ENCODE measurements at regions not wholly inside any gene's neighbourhood (a gene's known extent, or its start where the extent isn't known, plus 50 kb on each side); places are given as distances from the start of the nearest gene placed in this dataset.

DNA sequence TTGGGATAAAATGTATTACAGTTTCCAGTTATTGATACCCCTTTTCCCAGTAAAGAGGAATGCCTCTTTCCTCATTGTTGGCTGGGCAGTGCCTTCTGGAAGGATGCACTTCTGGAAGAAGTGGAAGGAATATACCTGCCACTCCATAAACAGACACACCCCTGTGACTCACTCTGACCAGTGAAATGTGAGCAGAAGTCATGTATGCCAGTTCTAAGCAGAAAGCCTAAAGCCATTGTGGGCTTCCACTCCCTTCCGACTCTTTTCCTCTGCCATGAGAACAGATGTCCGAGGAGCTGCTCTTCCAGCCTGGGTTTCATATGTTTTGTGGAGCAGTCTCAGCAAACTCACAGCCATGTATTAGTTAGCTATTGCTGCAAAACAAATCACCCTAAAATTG lies 166.1 kb upstream of the SERP2 start:
- WGBS, 2 donors (ENCODE audit: low coverage in 1 of 2): 89 to 100% methylated on average over 2 of the region's 2 CpGs
- Histone ChIP-seq H3K4me1 (peaks cover 0 to 8% (median 0%) of the 10 kb centered on the region in 4 donors), H3K27me3 (no peaks in the 10 kb centered on the region), H3K27ac (no peak overlapping the region), H3K36me3 (no peaks in the 10 kb centered on the region), H3K9me3 (peaks cover 0 to 5% of the 10 kb centered on the region in 2 donors), H3K4me3 (no peak overlapping the region)
- no peak for DNase-seq
- intact Hi-C loops (cut with DNase I; ENCODE audit: low total_unique reads) (no loop called here), in situ Hi-C loops (cut with MboI; ENCODE audit: low pct_ligation_motif_present in 1 of 4, low pct_unique_long_range_greater_than_20kb in 1 of 4, low sequenced_read_pairs in 3 of 4) (no loop called here)
- no peak for TF ChIP-seq POLR2AphosphoS5 (IDR thresholded peaks at IDR 0.05)
- TF ChIP-seq EP300 (IDR thresholded peaks at IDR 0.05; ENCODE audit: low read depth): no peak
- TF ChIP-seq POLR2A (IDR thresholded peaks at IDR 0.05): no peak
- no peak for TF ChIP-seq CTCF (IDR thresholded peaks at IDR 0.05)

- no peak for DNase-seq
- H3K4me3 ChIP-seq: no peak overlapping the region
- WGBS, 2 donors (ENCODE audit: low coverage in 1 of 2): 76 to 84% methylated on average over 2 of the region's 2 CpGs
- no peaks in the 10 kb centered on the region for H3K27me3 ChIP-seq
- TF ChIP-seq CTCF (IDR thresholded peaks at IDR 0.05): no peak
- TF ChIP-seq POLR2AphosphoS5 (IDR thresholded peaks at IDR 0.05): no peak
- no peak for TF ChIP-seq POLR2A (IDR thresholded peaks at IDR 0.05)
- TF ChIP-seq EP300 (IDR thresholded peaks at IDR 0.05; ENCODE audit: low read depth): no peak
- in situ Hi-C loops (cut with MboI; ENCODE audit: low pct_ligation_motif_present in 1 of 4, low pct_unique_long_range_greater_than_20kb in 1 of 4, low sequenced_read_pairs in 3 of 4) (no loop called here), intact Hi-C loops (cut with DNase I; ENCODE audit: low total_unique reads) (loop anchor here (10.0 kb wide), 2 partner anchors 224 to 306 kb away; no protein-coding TSS in a partner anchor)
- no peaks in the 10 kb centered on the region for H3K36me3 ChIP-seq
- H3K27ac ChIP-seq: no peak overlapping the region
- H3K4me1 ChIP-seq: peaks cover 0 to 8% (median 0%) of the 10 kb centered on the region in 4 donors
- peaks cover 0 to 5% of the 10 kb centered on the region in 2 donors for H3K9me3 ChIP-seq
Measured at GRCh38 chr13:44210525-44210924, 163.1 kb upstream of the SERP2 start.

GRCh38 chr13:44211286-44211685 lies 162.3 kb upstream of the SERP2 start:
- no peak for DNase-seq
- Histone ChIP-seq H3K4me1 (peaks cover 0 to 8% (median 0%) of the 10 kb centered on the region in 4 donors), H3K36me3 (no peaks in the 10 kb centered on the region), H3K9me3 (no peaks in the 10 kb centered on the region), H3K4me3 (no peak overlapping the region), H3K27me3 (no peaks in the 10 kb centered on the region), H3K27ac (peak overlapping the region in 2 of 4 donors; percentile 35 to 58)
- no peak for TF ChIP-seq EP300 (IDR thresholded peaks at IDR 0.05; ENCODE audit: low read depth)
- peak in 1 of 3 donors; percentile 28 for TF ChIP-seq POLR2AphosphoS5 (IDR thresholded peaks at IDR 0.05)
- intact Hi-C loops (cut with DNase I; ENCODE audit: low total_unique reads): loop anchor here (10.0 kb wide), 2 partner anchors 224 to 306 kb away; no protein-coding TSS in a partner anchor
- WGBS, 2 donors (ENCODE audit: low coverage in 1 of 2): 68 to 97% methylated on average over 3 to 4 of the region's 4 CpGs
- in situ Hi-C loops (cut with MboI; ENCODE audit: low pct_ligation_motif_present in 1 of 4, low pct_unique_long_range_greater_than_20kb in 1 of 4, low sequenced_read_pairs in 3 of 4): no loop called here

- Histone ChIP-seq H3K4me3 (no peak overlapping the region), H3K27me3 (no peaks in the 10 kb centered on the region), H3K9me3 (no peaks in the 10 kb centered on the region), H3K27ac (peak overlapping the region in 2 of 4 donors; percentile 35 to 58), H3K36me3 (no peaks in the 10 kb centered on the region), H3K4me1 (peaks cover 0 to 8% (median 0%) of the 10 kb centered on the region in 4 donors)
- TF ChIP-seq POLR2A (IDR thresholded peaks at IDR 0.05): no peak
- no peak for TF ChIP-seq POLR2AphosphoS5 (IDR thresholded peaks at IDR 0.05)
- TF ChIP-seq EP300 (IDR thresholded peaks at IDR 0.05; ENCODE audit: low read depth): no peak
- TF ChIP-seq CTCF (IDR thresholded peaks at IDR 0.05): no peak
- intact Hi-C loops (cut with DNase I; ENCODE audit: low total_unique reads) (loop anchor here (10.0 kb wide), 2 partner anchors 223 to 307 kb away; no protein-coding TSS in a partner anchor), in situ Hi-C loops (cut with MboI; ENCODE audit: low pct_ligation_motif_present in 1 of 4, low pct_unique_long_range_greater_than_20kb in 1 of 4, low sequenced_read_pairs in 3 of 4) (no loop called here)
- WGBS, 2 donors (ENCODE audit: low coverage in 1 of 2): 88 to 90% methylated on average over 8 to 14 of the region's 14 CpGs
- DNase-seq: no peak
Measured at GRCh38 chr13:44211704-44212346, 161.8 kb upstream of the SERP2 start.

All from transverse colon (tissue), 4 donors.